GM12864 (cell line): ENCODE measurements at regions not wholly inside any gene's neighbourhood (a gene's known extent, or its start where the extent isn't known, plus 50 kb on each side); places are given as distances from the start of the nearest gene placed in this dataset.

Experiments used
- DNase-seq: peaks from one replicate; pipeline ENCODE4 v3.0.0-alpha.2; 2011; ENCODE audit warnings: low read depth
- H3K4me3 ChIP-seq: 2 replicates; pipeline ENCODE4 v1.5.1; 2011; ENCODE audit warnings: mild to moderate bottlenecking, low read depth, low read length, control low read depth
- CTCF ChIP-seq: IDR thresholded peaks from 2 replicates; pipeline ENCODE4 v1.5.1; 2011; ENCODE audit warnings: low read depth, mild to moderate bottlenecking, moderate library complexity, low read length, control low read depth, inconsistent platforms; ENCODE audit errors: missing control alignments

- H3K4me3 ChIP-seq = no peak overlapping the region
- no peak for TF ChIP-seq CTCF
- no peak for DNase-seq
Observed at GRCh38 chr5:173535166-173535975, 81.1 kb downstream of the BOD1 start.

GRCh38 chr5:173534664-173535063, 81.8 kb downstream of the BOD1 start:
- DNase-seq = no peak
- TF ChIP-seq CTCF = no peak
- H3K4me3 ChIP-seq = no peak overlapping the region

GRCh38 chr5:173534031-173534430, 82.4 kb downstream of the BOD1 start:
- H3K4me3 ChIP-seq = no peak overlapping the region
- DNase-seq = no peak
- no peak for TF ChIP-seq CTCF

GRCh38 chr5:173532689-173533250, 83.7 kb downstream of the BOD1 start:
- no peak for DNase-seq
- H3K4me3 ChIP-seq = no peak overlapping the region
- TF ChIP-seq CTCF = no peak

- DNase-seq = no peak
- H3K4me3 ChIP-seq = no peak overlapping the region
- TF ChIP-seq CTCF = no peak
Observed at GRCh38 chr5:173531863-173532262, 84.6 kb downstream of the BOD1 start.

GRCh38 chr5:173530547-173530946, 85.9 kb downstream of the BOD1 start:
- no peak for DNase-seq
- no peak overlapping the region for H3K4me3 ChIP-seq
- TF ChIP-seq CTCF = peak; percentile 23

- DNase-seq = no peak
- no peak overlapping the region for H3K4me3 ChIP-seq
- no peak for TF ChIP-seq CTCF
Observed at GRCh38 chr5:173529861-173530260, 86.6 kb downstream of the BOD1 start.
